ENCODE measurements at regions not wholly inside any gene's neighbourhood (a gene's known extent, or its start where the extent isn't known, plus 50 kb on each side); places are given as distances from the start of the nearest gene placed in this dataset.
"Not testable (repeated sequence)": the region's sequence is repeated elsewhere in the genome, so short reads cannot be mapped to it uniquely, and the experiment has no call there.

- DNase-seq (ENCODE audit: low read depth in 4 of 4, low spot score in 2 of 4), result no peak
Observed at GRCh38 chr1:82387012-82387366, 586.3 kb downstream of the ADGRL2 start.

DNA sequence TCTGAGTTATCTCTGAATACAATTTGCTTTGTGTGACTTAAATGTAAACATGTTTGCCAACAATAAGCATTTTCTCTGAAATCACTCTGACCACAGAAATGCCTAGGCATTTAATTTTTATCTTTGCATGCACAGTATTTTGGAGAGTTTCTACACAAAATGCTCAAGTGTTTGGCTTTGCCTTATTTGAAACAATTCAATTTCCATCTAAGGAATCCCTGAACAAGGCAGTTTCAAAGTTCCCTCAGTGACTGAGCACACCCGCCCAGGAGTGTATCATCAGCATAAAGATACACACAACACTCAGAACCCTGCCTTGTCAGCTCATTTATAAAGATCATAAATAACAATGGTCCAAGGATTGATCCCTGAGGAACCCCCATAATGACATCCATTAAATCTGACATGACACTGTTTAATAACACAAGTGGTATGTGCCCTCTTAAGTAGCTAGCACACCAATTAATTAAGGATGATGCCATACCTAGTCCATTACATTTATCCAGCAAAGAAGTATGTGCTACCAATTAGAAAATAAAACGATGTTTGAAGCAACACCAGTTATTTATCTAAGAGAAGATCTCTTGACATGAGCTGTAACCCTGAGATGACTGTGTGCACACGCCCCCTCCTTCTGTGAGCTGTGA is 585.8 kb downstream of the ADGRL2 start:
- DNase-seq (ENCODE audit: low read depth in 4 of 4, low spot score in 2 of 4), result no peak

DNA sequence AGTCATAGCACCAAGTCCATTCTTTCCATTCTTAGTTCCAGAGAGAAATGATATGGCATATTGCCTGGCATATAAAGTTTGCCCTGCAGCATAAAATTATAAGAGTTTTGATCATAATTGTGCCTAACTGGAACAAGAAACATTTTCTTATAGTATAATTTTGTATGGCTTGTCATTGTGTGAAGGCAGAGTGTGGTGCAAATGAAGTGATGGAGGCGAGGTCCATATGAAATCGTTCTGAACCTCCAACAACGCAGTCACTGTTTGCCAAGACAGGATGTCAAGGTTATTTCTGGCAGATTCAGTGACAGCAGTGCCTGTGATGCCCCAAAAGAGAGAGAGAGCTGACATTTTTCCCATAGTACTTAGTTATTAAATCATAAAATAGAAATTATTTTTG is 584.0 kb downstream of the ADGRL2 start:
- DNase-seq (ENCODE audit: low read depth in 4 of 4, low spot score in 2 of 4), result no peak

- no peak for DNase-seq (ENCODE audit: low read depth in 4 of 4, low spot score in 2 of 4)
Observed at GRCh38 chr1:82377201-82377884, 576.6 kb downstream of the ADGRL2 start.

DNA sequence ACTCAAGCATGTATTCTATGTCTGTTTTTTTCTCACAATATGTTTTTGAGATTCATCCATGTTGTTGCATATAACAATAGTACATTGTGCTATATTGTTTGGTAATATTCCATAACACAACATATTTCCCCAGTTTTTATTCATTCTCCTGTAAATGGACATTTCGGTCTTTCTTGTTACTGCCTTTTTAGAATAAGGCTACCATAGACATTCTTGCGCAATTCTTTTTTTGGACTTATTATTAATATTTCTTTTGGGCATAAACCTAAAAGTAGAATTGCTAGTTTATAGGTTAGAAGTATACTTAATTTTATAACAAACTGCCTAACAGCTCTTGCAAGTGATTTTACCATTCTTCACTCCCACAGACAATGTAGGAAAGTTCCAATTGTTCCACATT is 573.0 kb downstream of the ADGRL2 start:
- no peak for DNase-seq (ENCODE audit: low read depth in 4 of 4, low spot score in 2 of 4)

DNA sequence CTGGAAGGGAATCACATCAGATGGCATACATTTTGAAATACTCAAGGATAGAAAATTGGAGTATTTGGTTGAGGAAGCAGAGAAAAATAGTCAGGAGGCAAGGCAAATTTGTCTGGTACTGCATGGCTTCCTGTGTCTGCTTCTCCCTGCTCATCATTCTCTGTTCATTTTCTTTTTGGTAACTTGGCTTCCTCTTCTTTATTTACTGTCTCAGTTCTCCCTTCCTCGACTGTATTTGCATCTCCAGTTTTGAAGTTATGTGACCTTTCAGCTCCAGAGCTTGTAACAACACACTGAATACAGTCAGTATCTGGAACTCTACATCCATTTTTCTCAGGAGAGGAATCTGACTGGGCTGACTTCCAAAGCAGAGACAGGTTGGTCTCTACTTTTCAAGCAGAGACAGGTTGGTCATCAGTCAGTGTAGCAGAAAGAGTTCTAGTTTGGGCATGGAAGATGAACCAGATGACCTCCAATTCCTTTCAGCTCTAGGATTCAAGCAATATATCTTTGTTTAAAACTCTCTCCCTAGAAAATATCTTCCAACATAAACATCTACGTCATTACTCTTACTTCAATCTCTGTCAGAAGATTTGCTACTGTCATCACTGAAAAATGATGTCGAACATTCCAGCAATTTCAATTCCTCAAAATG is 571.2 kb downstream of the ADGRL2 start:
- DNase-seq (ENCODE audit: low read depth in 4 of 4, low spot score in 2 of 4), result no peak

GRCh38 chr1:82367456-82367855 is 566.7 kb downstream of the ADGRL2 start:
- no peak for DNase-seq (ENCODE audit: low read depth in 4 of 4, low spot score in 2 of 4)

GRCh38 chr1:82366689-82367088 is 566.0 kb downstream of the ADGRL2 start:
- DNase-seq (ENCODE audit: low read depth in 4 of 4, low spot score in 2 of 4), result no peak

DNA sequence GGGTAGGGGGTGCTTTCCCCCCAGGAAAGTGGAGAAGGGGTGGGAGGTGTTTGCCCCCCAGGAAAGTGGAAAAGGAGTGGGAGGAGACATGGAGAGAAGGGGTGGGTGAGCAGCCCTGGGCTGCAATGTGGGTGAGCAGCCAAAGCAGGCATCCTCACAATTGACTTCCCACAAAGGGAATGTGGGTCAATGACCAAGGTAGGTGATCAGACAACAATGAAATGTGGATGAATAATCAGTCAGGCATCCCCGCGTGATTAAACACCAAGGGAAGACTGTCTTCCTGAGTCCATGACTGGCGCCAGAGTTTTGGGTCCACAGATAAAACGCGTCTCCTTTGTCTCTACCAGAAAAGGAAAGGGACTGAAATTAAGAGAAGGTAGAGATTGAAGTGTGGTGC is 558.8 kb downstream of the ADGRL2 start:
- DNase-seq (ENCODE audit: low read depth in 4 of 4, low spot score in 2 of 4), result not testable (repeated sequence)

DNA sequence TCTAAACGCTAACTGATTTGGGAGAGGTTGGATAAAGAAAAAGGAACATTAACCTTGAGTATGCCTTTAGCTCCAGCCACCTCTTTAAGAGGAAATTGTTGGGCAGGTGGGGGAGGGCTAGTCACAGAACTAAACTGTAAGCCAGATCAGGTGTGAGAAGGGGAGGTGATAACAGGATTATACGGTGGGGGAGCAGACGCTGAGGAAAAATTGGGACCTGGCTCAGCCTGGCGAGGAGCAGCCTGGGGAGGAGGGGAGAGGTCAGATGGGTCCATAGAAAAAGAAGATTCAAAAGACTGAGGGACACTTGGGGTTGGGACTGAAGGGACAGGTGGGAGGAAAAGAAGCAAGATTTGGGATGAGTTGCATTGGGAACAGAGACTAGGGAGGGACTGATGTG is 558.0 kb downstream of the ADGRL2 start:
- not testable (repeated sequence) for DNase-seq (ENCODE audit: low read depth in 4 of 4, low spot score in 2 of 4)

DNA sequence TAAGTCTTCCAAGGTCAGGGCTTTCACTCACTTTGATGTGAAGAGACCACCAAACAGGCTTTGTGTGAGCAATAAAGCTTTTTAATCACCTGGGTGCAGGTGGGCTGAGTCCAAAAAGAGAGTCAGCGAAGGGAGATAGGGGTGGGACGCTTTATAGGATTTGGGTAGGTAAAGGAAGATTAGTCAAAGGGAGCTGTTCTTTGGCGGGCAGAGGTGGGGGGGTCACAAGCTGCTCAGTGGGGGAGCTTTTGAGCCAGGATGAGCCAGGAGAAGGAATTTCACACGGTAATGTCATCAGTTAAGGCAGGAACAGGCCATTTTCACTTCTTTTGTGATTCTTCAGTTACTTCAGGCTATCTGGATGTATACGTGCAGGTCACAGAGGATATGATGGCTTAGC is 553.8 kb downstream of the ADGRL2 start:
- DNase-seq (ENCODE audit: low read depth in 4 of 4, low spot score in 2 of 4), result not testable (repeated sequence)

DNA sequence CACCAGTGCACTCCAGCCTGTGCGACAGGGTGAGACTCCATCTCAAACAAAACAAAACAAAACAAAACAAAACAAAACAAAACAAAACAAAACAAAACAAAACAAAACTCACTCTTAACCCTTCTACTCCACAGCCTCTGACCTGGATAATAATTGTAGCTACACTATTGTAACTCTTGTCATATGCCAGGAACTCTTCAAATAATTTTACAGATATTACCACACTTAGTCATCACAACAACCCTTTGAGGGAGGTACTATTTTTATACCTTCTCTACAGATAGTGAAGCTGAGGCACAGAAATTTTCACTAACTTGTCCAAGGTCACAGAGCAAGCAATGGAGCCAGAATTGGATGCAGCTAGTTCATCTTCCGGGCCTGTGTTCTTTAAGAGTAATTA is 547.8 kb downstream of the ADGRL2 start:
- DNase-seq (ENCODE audit: low read depth in 4 of 4, low spot score in 2 of 4), result no peak

DNA sequence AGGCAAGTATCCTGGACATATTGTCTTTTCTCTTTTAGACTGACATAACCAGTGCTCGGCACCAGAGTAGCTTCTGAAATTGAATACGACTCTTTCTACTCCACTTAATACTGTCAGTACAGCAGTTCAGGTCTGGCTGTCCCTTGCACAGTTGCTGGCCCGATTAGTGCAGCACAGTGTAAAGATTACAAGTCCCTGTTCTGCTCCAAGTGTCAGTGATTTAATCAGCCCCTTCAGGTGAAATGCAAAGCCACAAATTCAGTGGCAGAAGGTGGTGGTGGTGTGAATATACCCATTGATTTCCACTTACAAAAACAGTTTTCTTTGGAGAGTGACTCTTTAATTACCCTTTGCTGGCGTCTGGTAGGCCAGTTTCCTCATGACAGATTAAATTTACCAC is 545.4 kb downstream of the ADGRL2 start:
- DNase-seq (ENCODE audit: low read depth in 4 of 4, low spot score in 2 of 4), result no peak

- no peak for DNase-seq (ENCODE audit: low read depth in 4 of 4, low spot score in 2 of 4)
Observed at GRCh38 chr1:82343381-82343780, 542.6 kb downstream of the ADGRL2 start.

- DNase-seq (ENCODE audit: low read depth in 4 of 4, low spot score in 2 of 4), result no peak
Observed at GRCh38 chr1:82337635-82338034, 536.9 kb downstream of the ADGRL2 start.

GRCh38 chr1:82330330-82330729 is 529.6 kb downstream of the ADGRL2 start:
- DNase-seq (ENCODE audit: low read depth in 4 of 4, low spot score in 2 of 4), result no peak

- no peak for DNase-seq (ENCODE audit: low read depth in 4 of 4, low spot score in 2 of 4)
Observed at GRCh38 chr1:82329226-82329625, 528.5 kb downstream of the ADGRL2 start.

DNA sequence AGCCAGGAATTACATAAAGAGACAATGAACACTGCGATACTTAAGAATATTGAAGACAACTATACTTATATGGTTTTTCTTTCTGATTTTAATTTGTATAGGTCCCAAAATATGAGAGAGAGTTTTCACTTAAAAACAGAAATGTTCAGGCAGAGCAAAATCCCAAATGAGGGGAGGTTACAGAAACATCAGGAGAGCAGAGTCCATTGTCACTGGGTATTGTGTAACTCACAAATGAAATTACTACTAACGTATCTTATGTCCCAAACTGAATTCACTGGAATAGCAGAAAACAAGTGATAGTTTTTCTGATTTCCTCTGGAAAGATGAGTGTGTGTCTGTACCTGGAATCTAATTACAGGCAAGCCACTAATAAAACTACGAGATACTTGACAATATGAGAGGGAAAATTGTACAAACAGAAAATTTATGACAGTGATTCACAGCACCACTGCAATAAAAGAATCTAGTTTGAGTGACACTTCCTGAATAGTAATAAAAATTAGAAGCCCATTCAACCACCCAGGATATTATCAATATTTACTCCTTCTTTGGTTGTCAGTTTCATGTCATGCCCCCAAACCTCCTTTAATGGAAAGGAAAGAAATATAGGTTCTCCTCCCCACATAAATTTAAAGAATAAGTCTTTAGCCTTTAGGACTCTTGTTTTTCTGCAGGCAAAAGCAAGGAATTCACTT is 522.6 kb downstream of the ADGRL2 start:
- DNase-seq (ENCODE audit: low read depth in 4 of 4, low spot score in 2 of 4), result no peak

- DNase-seq (ENCODE audit: low read depth in 4 of 4, low spot score in 2 of 4), result no peak
Observed at GRCh38 chr1:82321794-82322193, 521.1 kb downstream of the ADGRL2 start.

- DNase-seq (ENCODE audit: low read depth in 4 of 4, low spot score in 2 of 4), result no peak
Observed at GRCh38 chr1:82319546-82319945, 518.8 kb downstream of the ADGRL2 start.

- DNase-seq (ENCODE audit: low read depth in 4 of 4, low spot score in 2 of 4), result no peak
Observed at GRCh38 chr1:82318921-82319320, 518.2 kb downstream of the ADGRL2 start.

- no peak for DNase-seq (ENCODE audit: low read depth in 4 of 4, low spot score in 2 of 4)
Observed at GRCh38 chr1:82318265-82318664, 517.5 kb downstream of the ADGRL2 start.
